Neural cell (in vitro differentiated cells): ENCODE measurements at regions not wholly inside any gene's neighbourhood (a gene's known extent, or its start where the extent isn't known, plus 50 kb on each side); places are given as distances from the start of the nearest gene placed in this dataset.

Source experiments
- H2AFZ ChIP-seq: fragments of 200-600, 300-800 bp; sonication (generic), shearing (Covaris generic); 2 replicates; pipeline ENCODE4 v1.6.0; 2014; ENCODE audit warnings: low read depth, mild to moderate bottlenecking, antibody characterized with exemption, low read length, moderate library complexity
- H3F3A ChIP-seq: fragments of 200-600 bp; shearing (Covaris generic); 2 replicates; pipeline ENCODE4 v1.6.1; 2016; ENCODE audit warnings: mild to moderate bottlenecking, moderate library complexity, mixed read lengths, antibody characterized with exemption, low read length; ENCODE audit not compliant: insufficient read depth, poor library complexity, severe bottlenecking
- H3K27ac ChIP-seq: fragments of 200-600, 300-800 bp; sonication (generic), shearing (Covaris generic); 2 replicates; pipeline ENCODE4 v1.5.1; 2014; ENCODE audit warnings: mild to moderate bottlenecking, low read length, moderate library complexity
- H3K27me3 ChIP-seq: fragments of 300-800, 200-600 bp; sonication (generic), shearing (Covaris generic); 2 replicates; pipeline ENCODE4 v1.6.0; 2014; ENCODE audit warnings: mild to moderate bottlenecking, low read depth, low read length, moderate library complexity; ENCODE audit not compliant: insufficient read depth
- H3K36me3 ChIP-seq: fragments of 300-800, 200-600 bp; sonication (generic), shearing (Covaris generic); 2 replicates; pipeline ENCODE4 v1.5.1; 2014; ENCODE audit warnings: mild to moderate bottlenecking, antibody characterized with exemption, low read length, moderate library complexity; ENCODE audit not compliant: insufficient read depth
- H3K4me2 ChIP-seq: fragments of 300-800, 200-600 bp; sonication (generic), shearing (Covaris generic); 2 replicates; pipeline ENCODE4 v1.6.0; 2014; ENCODE audit warnings: mild to moderate bottlenecking, low read length
- H3K4me3 ChIP-seq: fragments of 300-800, 200-600 bp; sonication (generic), shearing (Covaris generic); 2 replicates; pipeline ENCODE4 v1.5.1; 2014; ENCODE audit warnings: mild to moderate bottlenecking, low read length, moderate library complexity
- H3K79me2 ChIP-seq: fragments of 200-600 bp; shearing (Covaris generic); replicated peaks from 2 replicates; pipeline ENCODE4 v1.6.0; 2014; ENCODE audit warnings: mild to moderate bottlenecking, low read length, moderate library complexity; ENCODE audit not compliant: insufficient read depth
- H3K9ac ChIP-seq: fragments of 300-800, 200-600 bp; sonication (generic), shearing (Covaris generic); 2 replicates; pipeline ENCODE4 v1.6.1; 2016; ENCODE audit warnings: mild to moderate bottlenecking, low read length, mixed read lengths
- H3K9me2 ChIP-seq: fragments of 200-600 bp; shearing (Covaris generic); 2 replicates; pipeline ENCODE4 v1.6.1; 2016; ENCODE audit warnings: mild to moderate bottlenecking, low read length, mixed read lengths; ENCODE audit not compliant: insufficient read depth
- H3K9me3 ChIP-seq: fragments of 200-600, 300-800 bp; sonication (generic), shearing (Covaris generic); 2 replicates; pipeline ENCODE4 v1.6.1; 2016; ENCODE audit warnings: mild to moderate bottlenecking, mixed run types, low read length, moderate library complexity, mixed read lengths
- H4K20me1 ChIP-seq: fragments of 200-600 bp; shearing (Covaris generic); 2 replicates; pipeline ENCODE4 v1.6.1; 2016; ENCODE audit warnings: mild to moderate bottlenecking, mixed run types; ENCODE audit not compliant: insufficient read depth
- EP300 ChIP-seq: fragments of 450-650 bp; conservative IDR thresholded peaks from 2 replicates; pipeline ENCODE4 v1.6.1; 2014; ENCODE audit warnings: antibody characterized with exemption, mild to moderate bottlenecking, moderate library complexity; ENCODE audit not compliant: poor library complexity, severe bottlenecking
- EZH2 ChIP-seq: fragments of 200-600, 300-800 bp; shearing (Covaris generic), sonication (generic); IDR thresholded peaks from 2 replicates; pipeline ENCODE4 v1.6.1; 2014; ENCODE audit warnings: antibody characterized with exemption, low read length, borderline replicate concordance, mild to moderate bottlenecking; ENCODE audit not compliant: insufficient read depth, poor library complexity, severe bottlenecking
- MXI1 ChIP-seq: fragments of 450-650 bp; conservative IDR thresholded peaks from 2 replicates; pipeline ENCODE4 v1.6.1; 2014; ENCODE audit warnings: antibody characterized with exemption, mild to moderate bottlenecking; ENCODE audit not compliant: poor library complexity, severe bottlenecking
- POLR2AphosphoS5 ChIP-seq: IDR thresholded peaks from 2 replicates; pipeline ENCODE4 v1.6.1; 2012
- RAD21 ChIP-seq: fragments of 450-650 bp; conservative IDR thresholded peaks from 2 replicates; pipeline ENCODE4 v1.6.1; 2014; ENCODE audit warnings: antibody characterized with exemption, mild to moderate bottlenecking, moderate library complexity
- REST ChIP-seq: IDR thresholded peaks from 2 replicates; pipeline ENCODE4 v1.6.1; 2012; ENCODE audit warnings: borderline replicate concordance
- SMC3 ChIP-seq: fragments of 450-650 bp; conservative IDR thresholded peaks from 2 replicates; pipeline ENCODE4 v1.6.1; 2014; ENCODE audit warnings: antibody characterized with exemption, mild to moderate bottlenecking, moderate library complexity; ENCODE audit not compliant: poor library complexity
- TAF1 ChIP-seq: IDR thresholded peaks from 2 replicates; pipeline ENCODE4 v1.6.1; 2012; ENCODE audit warnings: low read depth
- TF ChIP-seq, protein P1 (sequence below): fragments of 450-650 bp; IDR thresholded peaks from 2 replicates; pipeline ENCODE4 v1.5.1; 2014; ENCODE audit warnings: antibody characterized with exemption, mild to moderate bottlenecking, moderate library complexity; ENCODE audit not compliant: poor library complexity, severe bottlenecking

- Histone ChIP-seq H3K79me2 (no peaks in the 10 kb centered on the region), H3F3A (no peaks in the 10 kb centered on the region), H3K27ac (no peak overlapping the region), H2AFZ (no peak overlapping the region), H3K9ac (no peak overlapping the region), H3K27me3 (no peaks in the 10 kb centered on the region), H3K9me2 (no peaks in the 10 kb centered on the region), H3K4me2 (no peak overlapping the region), H4K20me1 (no peaks in the 10 kb centered on the region), H3K4me3 (no peak overlapping the region), H3K36me3 (no peaks in the 10 kb centered on the region), H3K9me3 (no peaks in the 10 kb centered on the region)
- TF ChIP-seq RAD21 (no peak), TAF1 (no peak), EP300 (no peak), EZH2 (no peak), POLR2AphosphoS5 (no peak), MXI1 (no peak), SMC3 (no peak), REST (no peak)
- TF ChIP-seq, protein P1, sequence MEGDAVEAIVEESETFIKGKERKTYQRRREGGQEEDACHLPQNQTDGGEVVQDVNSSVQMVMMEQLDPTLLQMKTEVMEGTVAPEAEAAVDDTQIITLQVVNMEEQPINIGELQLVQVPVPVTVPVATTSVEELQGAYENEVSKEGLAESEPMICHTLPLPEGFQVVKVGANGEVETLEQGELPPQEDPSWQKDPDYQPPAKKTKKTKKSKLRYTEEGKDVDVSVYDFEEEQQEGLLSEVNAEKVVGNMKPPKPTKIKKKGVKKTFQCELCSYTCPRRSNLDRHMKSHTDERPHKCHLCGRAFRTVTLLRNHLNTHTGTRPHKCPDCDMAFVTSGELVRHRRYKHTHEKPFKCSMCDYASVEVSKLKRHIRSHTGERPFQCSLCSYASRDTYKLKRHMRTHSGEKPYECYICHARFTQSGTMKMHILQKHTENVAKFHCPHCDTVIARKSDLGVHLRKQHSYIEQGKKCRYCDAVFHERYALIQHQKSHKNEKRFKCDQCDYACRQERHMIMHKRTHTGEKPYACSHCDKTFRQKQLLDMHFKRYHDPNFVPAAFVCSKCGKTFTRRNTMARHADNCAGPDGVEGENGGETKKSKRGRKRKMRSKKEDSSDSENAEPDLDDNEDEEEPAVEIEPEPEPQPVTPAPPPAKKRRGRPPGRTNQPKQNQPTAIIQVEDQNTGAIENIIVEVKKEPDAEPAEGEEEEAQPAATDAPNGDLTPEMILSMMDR, result no peak
These were observed 1425.7 kb upstream of the SLC10A2 start for GRCh38 chr13:104491916-104492315.

- no peaks in the 10 kb centered on the region for H3F3A ChIP-seq
- no peak overlapping the region for H3K4me3 ChIP-seq
- no peaks in the 10 kb centered on the region for H3K9me3 ChIP-seq
- no peaks in the 10 kb centered on the region for H3K36me3 ChIP-seq
- no peak overlapping the region for H3K27ac ChIP-seq
- no peaks in the 10 kb centered on the region for H3K9me2 ChIP-seq
- TF ChIP-seq SMC3, result no peak
- TF ChIP-seq EP300, result no peak
- no peak for TF ChIP-seq RAD21
- TF ChIP-seq MXI1, result no peak
- no peak for TF ChIP-seq REST
- TF ChIP-seq, protein P1, result no peak
- no peak for TF ChIP-seq EZH2
- no peak for TF ChIP-seq TAF1
- no peak for TF ChIP-seq POLR2AphosphoS5
- H3K4me2 ChIP-seq, result no peak overlapping the region
- no peak overlapping the region for H3K9ac ChIP-seq
- H3K27me3 ChIP-seq, result no peaks in the 10 kb centered on the region
- H4K20me1 ChIP-seq, result no peaks in the 10 kb centered on the region
- H2AFZ ChIP-seq, result no peak overlapping the region
- H3K79me2 ChIP-seq, result no peaks in the 10 kb centered on the region
These were observed 1420.8 kb upstream of the SLC10A2 start for GRCh38 chr13:104487006-104487405.
